HepG2 (cell line): ENCODE measurements at regions not wholly inside any gene's neighbourhood (a gene's known extent, or its start where the extent isn't known, plus 50 kb on each side); places are given as distances from the start of the nearest gene placed in this dataset.

ENCODE experiments used
- HNF4G ChIP-seq, 2 experiments: sonication (generic) in 1 of 2; formaldehyde crosslinking in 1 of 2; IDR thresholded peaks; 2 replicates each; pipeline versions ENCODE4 v1.4.0 to v1.6.1; 2011 to 2020; ENCODE audit warnings: borderline replicate concordance in 2 of 2, low read depth in 2 of 2, mild to moderate bottlenecking in 2 of 2, low read length in 1 of 2, missing genetic modification reagents in 1 of 2, moderate library complexity in 1 of 2
- SIN3A ChIP-seq: IDR thresholded peaks from 2 replicates; pipeline ENCODE4 v1.6.1; 2011; ENCODE audit warnings: low read depth, mild to moderate bottlenecking, control low read depth, low read length, borderline replicate concordance
- SOX6 ChIP-seq, 2 experiments: fragments of 450-650 bp in 1 of 2; sonication (generic) in 1 of 2; formaldehyde crosslinking in 1 of 2; IDR thresholded peaks; 2 replicates each; pipeline versions ENCODE4 v1.4.0 to v1.6.1; 2017 to 2020; ENCODE audit warnings: antibody characterized with exemption in 1 of 2, mild to moderate bottlenecking in 1 of 2, missing genetic modification reagents in 1 of 2

DNA sequence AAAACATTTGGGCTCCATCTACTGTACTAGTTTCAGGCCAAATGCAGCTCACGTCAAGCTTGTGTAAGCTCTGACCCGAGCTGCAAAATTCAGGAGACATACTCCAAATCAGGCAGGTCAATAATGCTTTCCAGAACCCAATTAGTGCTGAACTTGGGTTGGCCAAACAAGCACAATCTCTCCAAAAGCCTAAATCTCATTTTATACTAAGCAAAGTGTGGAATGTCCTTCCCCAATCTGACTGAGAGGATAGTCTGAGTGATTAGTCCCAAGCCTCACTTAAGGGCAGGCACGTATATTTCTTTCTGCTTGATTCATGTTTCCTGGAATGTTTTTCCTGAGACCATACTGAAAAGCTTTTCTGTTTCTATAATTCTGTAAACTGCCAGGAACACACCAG is 79.9 kb downstream of the NKX6-1 start:
- TF ChIP-seq HNF4G (IDR thresholded peaks at IDR 0.05; ENCODE audit: borderline replicate concordance, low read depth, low read length) (no peak), HNF4G (CRISPR knock-in tag; IDR thresholded peaks at IDR 0.05; ENCODE audit: borderline replicate concordance, low read depth) (no peak), SOX6 (IDR thresholded peaks at IDR 0.05) (no peak), SOX6 (CRISPR knock-in tag; IDR thresholded peaks at IDR 0.05) (no peak), SIN3A (no peak)
